SU-DHL-6 (cell line): ENCODE measurements at regions not wholly inside any gene's neighbourhood (a gene's known extent, or its start where the extent isn't known, plus 50 kb on each side); places are given as distances from the start of the nearest gene placed in this dataset.

ENCODE experiments used
- CTCF ChIP-seq: fragments of 200-600 bp; sonication (generic); IDR thresholded peaks from one replicate; pipeline ENCODE4 v1.5.1; 2017; ENCODE audit warnings: antibody characterized with exemption, mild to moderate bottlenecking, low read length, moderate library complexity; ENCODE audit not compliant: insufficient read depth, poor library complexity, severe bottlenecking
- EZH2phosphoT487 ChIP-seq: fragments of 200-600 bp; sonication (generic), shearing (Covaris generic); conservative IDR thresholded peaks from 2 replicates; pipeline ENCODE4 v1.6.1; 2018; ENCODE audit warnings: mild to moderate bottlenecking, antibody characterized with exemption, low read length, moderate library complexity, mixed read lengths

DNA sequence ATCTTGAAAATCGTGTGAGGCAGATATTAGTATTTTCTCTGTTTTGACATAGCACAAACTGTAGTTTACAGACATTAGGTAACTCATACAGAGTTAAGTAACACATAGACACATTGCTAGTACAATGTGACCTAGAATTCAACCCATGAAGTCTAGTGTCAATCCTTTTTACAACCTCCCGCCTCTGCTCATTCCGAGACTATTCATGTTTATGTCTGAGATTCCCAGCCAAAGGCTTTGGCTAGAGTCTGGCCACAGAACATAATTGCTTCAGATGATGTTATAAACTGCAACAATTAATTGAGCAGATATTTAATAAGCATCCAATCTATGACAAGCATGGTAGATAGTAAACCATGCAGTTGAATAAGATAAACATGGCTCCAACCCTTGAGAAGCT is 841.0 kb downstream of the STIM2 start:
- no peak for TF ChIP-seq CTCF
- no peak for TF ChIP-seq EZH2phosphoT487
